Gastrocnemius medialis (tissue), 4 donors: ENCODE measurements at regions not wholly inside any gene's neighbourhood (a gene's known extent, or its start where the extent isn't known, plus 50 kb on each side); places are given as distances from the start of the nearest gene placed in this dataset.
A peak's percentile ranks its signal among the peaks of the same experiment; 100 is the strongest.

Experiments used
- ATAC-seq, 2 donors: fragments of 150-250 bp; one replicate each; pipeline ENCODE4 v1.9.1; 2016
- DNase-seq, 2 donors: peaks; one replicate each; pipeline ENCODE4 v3.0.0-alpha.2; 2019
- H3K27ac ChIP-seq, 4 donors: fragments of 200-600 bp; sonication (generic); 1 replicate in 1 of 4; 2 replicates in 3 of 4; pipeline ENCODE4 v1.5.1; 2016 to 2018; ENCODE audit warnings: mild to moderate bottlenecking in 2 of 4, moderate library complexity in 1 of 4
- H3K27me3 ChIP-seq, 3 donors: fragments of 200-600 bp; sonication (generic) in 2 of 3; 1 replicate in 1 of 3; 2 replicates in 2 of 3; pipeline versions ENCODE4 v1.5.1 to v1.6.0; 2016 to 2019; ENCODE audit warnings: mild to moderate bottlenecking in 1 of 3, moderate library complexity in 1 of 3
- H3K36me3 ChIP-seq, 2 donors: fragments of 200-600 bp; sonication (generic) in 1 of 2; one replicate each; pipeline ENCODE4 v1.5.1; 2017 to 2018
- H3K4me1 ChIP-seq, 2 donors: fragments of 200-600 bp; sonication (generic) in 1 of 2; one replicate each; pipeline ENCODE4 v1.5.1; 2016 to 2017; ENCODE audit warnings: mild to moderate bottlenecking in 2 of 2
- H3K4me3 ChIP-seq, 4 donors: fragments of 200-600 bp; sonication (generic) in 3 of 4; 1 replicate in 1 of 4; 2 replicates in 3 of 4; pipeline ENCODE4 v1.5.1; 2016 to 2019; ENCODE audit warnings: mild to moderate bottlenecking in 2 of 4
- H3K9me3 ChIP-seq, 3 donors: fragments of 200-600 bp; sonication (generic) in 2 of 3; 1 replicate in 1 of 3; 2 replicates in 2 of 3; pipeline ENCODE4 v1.5.1; 2016 to 2019
- CTCF ChIP-seq, 5 experiments: fragments of 450-650 bp in 3 of 5; fragments of 200-600 bp in 2 of 5; sonication (generic) in 2 of 5; IDR thresholded peaks in 4 of 5; conservative IDR thresholded peaks in 1 of 5; 1 replicate in 4 of 5; 2 replicates in 1 of 5; pipeline ENCODE4 v1.5.1; 2016 to 2019; ENCODE audit warnings: antibody characterized with exemption in 5 of 5, mild to moderate bottlenecking in 3 of 5, moderate library complexity in 3 of 5
- POLR2A ChIP-seq, 2 donors: fragments of 450-650 bp; IDR thresholded peaks; one replicate each; pipeline ENCODE4 v1.6.1; 2017; ENCODE audit warnings: antibody characterized with exemption in 2 of 2, mild to moderate bottlenecking in 2 of 2, moderate library complexity in 2 of 2
- in situ Hi-C, 4 donors: fragments of 200-750 bp; cut with MboI; loops; one replicate each; pipeline versions ENCODE4 v1.15.0 to v1.8.0; 2017; ENCODE audit warnings: low sequenced_read_pairs in 4 of 4
- intact Hi-C: fragments of 100-400 bp; cut with DNase I; formaldehyde crosslinking; loops from one replicate; pipeline ENCODE4 v1.15.1; 2023; ENCODE audit warnings: low total_unique reads

DNA sequence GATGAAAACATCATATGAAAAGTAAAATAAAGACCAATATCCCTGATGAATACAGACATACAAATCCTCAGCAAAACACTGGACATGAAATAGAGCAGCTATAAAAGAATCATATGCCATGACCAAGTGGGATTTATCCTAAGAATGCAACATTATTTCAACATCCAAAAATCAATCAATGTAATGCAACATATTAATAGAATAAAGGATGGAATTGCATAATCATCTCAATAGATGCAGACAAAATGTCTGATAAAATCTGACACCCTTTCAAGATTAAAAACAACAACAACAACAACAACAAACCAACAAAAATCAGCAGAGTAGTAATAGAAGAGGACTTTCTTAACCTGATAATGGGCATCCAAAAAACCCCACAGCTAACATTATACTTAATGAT is 63.8 kb upstream of the IL1R1 start:
- Histone ChIP-seq H3K4me3 (no peak overlapping the region), H3K27ac (no peak overlapping the region), H3K27me3 (no peaks in the 10 kb centered on the region), H3K36me3 (no peaks in the 10 kb centered on the region), H3K4me1 (peaks cover 6 to 23% of the 10 kb centered on the region in 2 donors), H3K9me3 (no peaks in the 10 kb centered on the region)
- in situ Hi-C loops: no loop called here
- ATAC-seq (no peak), DNase-seq (no peak)
- TF ChIP-seq CTCF (IDR thresholded peaks at IDR 0.05 in 4 of 5, conservative IDR thresholded peaks at IDR 0.05 in 1 of 5): no peak
- TF ChIP-seq POLR2A (IDR thresholded peaks at IDR 0.05): no peak
- intact Hi-C loops: no loop called here

GRCh38 chr2:102080451-102081242 is 61.9 kb upstream of the IL1R1 start:
- no peak overlapping the region for H3K4me3 ChIP-seq
- peak overlapping the region in 2 of 4 donors; percentile 8 to 25 for H3K27ac ChIP-seq
- intact Hi-C loops (no loop called here), in situ Hi-C loops (no loop called here)
- no peaks in the 10 kb centered on the region for H3K27me3 ChIP-seq
- no peak for DNase-seq
- TF ChIP-seq POLR2A (IDR thresholded peaks at IDR 0.05): no peak
- no peak for TF ChIP-seq CTCF (IDR thresholded peaks at IDR 0.05 in 4 of 5, conservative IDR thresholded peaks at IDR 0.05 in 1 of 5)
- H3K4me1 ChIP-seq: peaks cover 10 to 22% of the 10 kb centered on the region in 2 donors
- ATAC-seq: no peak
- no peaks in the 10 kb centered on the region for H3K36me3 ChIP-seq
- H3K9me3 ChIP-seq: no peaks in the 10 kb centered on the region

DNA sequence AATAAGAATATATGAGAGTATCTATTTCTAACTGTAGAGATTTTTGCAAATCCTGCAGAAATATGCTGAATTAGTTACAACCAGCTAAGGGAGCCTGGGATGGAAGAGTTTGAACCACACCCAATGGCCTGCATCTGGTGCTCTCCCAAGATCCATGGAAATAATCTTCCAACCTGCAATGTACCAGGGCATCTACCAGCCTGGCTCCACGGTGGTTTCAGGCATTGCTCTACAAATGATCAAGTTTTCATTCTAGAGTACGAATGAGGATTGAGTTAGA is 61.4 kb upstream of the IL1R1 start:
- intact Hi-C loops (no loop called here), in situ Hi-C loops (no loop called here)
- H3K27me3 ChIP-seq: no peaks in the 10 kb centered on the region
- H3K9me3 ChIP-seq: no peaks in the 10 kb centered on the region
- no peak for ATAC-seq
- H3K4me3 ChIP-seq: no peak overlapping the region
- TF ChIP-seq CTCF (IDR thresholded peaks at IDR 0.05 in 4 of 5, conservative IDR thresholded peaks at IDR 0.05 in 1 of 5): no peak
- no peak for TF ChIP-seq POLR2A (IDR thresholded peaks at IDR 0.05)
- H3K27ac ChIP-seq: peak overlapping the region in 1 of 4 donors; percentile 16
- DNase-seq: no peak
- H3K36me3 ChIP-seq: no peaks in the 10 kb centered on the region
- peaks cover 15 to 27% of the 10 kb centered on the region in 2 donors for H3K4me1 ChIP-seq

DNA sequence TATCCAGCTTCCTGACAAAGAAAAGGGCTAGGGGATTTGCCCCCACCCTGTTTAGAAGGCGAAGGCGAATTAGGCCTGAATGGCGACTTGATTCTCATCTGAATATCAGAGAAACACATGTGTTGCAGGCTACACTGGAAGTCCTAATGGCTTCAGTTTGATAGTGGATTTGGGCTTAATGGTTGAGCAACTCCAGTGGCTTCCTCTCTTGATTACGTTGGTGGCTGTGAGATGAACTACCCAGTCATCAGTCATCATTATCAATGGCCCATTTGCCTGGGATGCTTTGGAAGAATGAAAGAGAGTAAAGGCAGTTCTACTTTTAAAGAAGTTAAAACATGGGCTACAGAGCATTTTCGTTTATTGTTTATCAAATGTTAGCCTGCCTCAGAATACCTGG is 60.9 kb upstream of the IL1R1 start:
- Histone ChIP-seq H3K27ac (peak overlapping the region in 1 of 4 donors; percentile 16), H3K4me3 (no peak overlapping the region), H3K9me3 (no peaks in the 10 kb centered on the region), H3K27me3 (no peaks in the 10 kb centered on the region), H3K36me3 (no peaks in the 10 kb centered on the region), H3K4me1 (peaks cover 20 to 32% of the 10 kb centered on the region in 2 donors)
- DNase-seq (no peak), ATAC-seq (no peak)
- TF ChIP-seq CTCF (IDR thresholded peaks at IDR 0.05 in 4 of 5, conservative IDR thresholded peaks at IDR 0.05 in 1 of 5) (no peak), POLR2A (IDR thresholded peaks at IDR 0.05) (no peak)
- in situ Hi-C loops: no loop called here
- intact Hi-C loops: no loop called here
